Gastroesophageal sphincter (tissue), 4 donors: ENCODE measurements at regions not wholly inside any gene's neighbourhood (a gene's known extent, or its start where the extent isn't known, plus 50 kb on each side); places are given as distances from the start of the nearest gene placed in this dataset.

ENCODE experiments used
- ATAC-seq: fragments of 150-250 bp; one replicate; pipeline ENCODE4 v1.9.1; 2016; ENCODE audit warnings: mild to moderate bottlenecking, moderate library complexity
- H3K27ac ChIP-seq, 4 donors: fragments of 200-600 bp; sonication (generic) in 3 of 4; 1 replicate in 3 of 4; 2 replicates in 1 of 4; pipeline ENCODE4 v1.5.1; 2016 to 2019
- H3K27me3 ChIP-seq: fragments of 200-600 bp; sonication (generic); one replicate; pipeline ENCODE4 v1.5.1; 2019
- H3K36me3 ChIP-seq, 2 donors: fragments of 200-600 bp; sonication (generic); one replicate each; pipeline ENCODE4 v1.5.1; 2019; ENCODE audit warnings: control low read depth in 1 of 2
- H3K4me1 ChIP-seq, 3 donors: fragments of 200-600 bp; sonication (generic); 1 replicate in 2 of 3; 2 replicates in 1 of 3; pipeline ENCODE4 v1.5.1; 2016 to 2019; ENCODE audit warnings: control low read depth in 2 of 3
- H3K4me3 ChIP-seq, 2 donors: fragments of 200-600 bp; sonication (generic); one replicate each; pipeline ENCODE4 v1.5.1; 2019; ENCODE audit warnings: mild to moderate bottlenecking in 1 of 2, moderate library complexity in 1 of 2
- H3K9me3 ChIP-seq, 3 donors: fragments of 200-600 bp; sonication (generic); one replicate each; pipeline ENCODE4 v1.5.1; 2017 to 2019; ENCODE audit warnings: control low read depth in 2 of 3
- EP300 ChIP-seq: sonication (generic); formaldehyde crosslinking; IDR thresholded peaks from one replicate; pipeline ENCODE4 v1.6.1; 2017; ENCODE audit warnings: antibody characterized with exemption, mild to moderate bottlenecking
- POLR2A ChIP-seq, 2 donors: fragments of 450-650 bp; IDR thresholded peaks; one replicate each; pipeline ENCODE4 v1.6.1; 2017; ENCODE audit warnings: antibody characterized with exemption in 2 of 2, mild to moderate bottlenecking in 2 of 2, moderate library complexity in 1 of 2
- POLR2AphosphoS5 ChIP-seq: sonication (generic); formaldehyde crosslinking; IDR thresholded peaks from one replicate; pipeline ENCODE4 v1.6.1; 2017; ENCODE audit warnings: antibody characterized with exemption
- WGBS, 2 donors: methylation state at CpG; one replicate each; pipeline ENCODE4 v1.1.5; 2018; ENCODE audit warnings: low coverage in 1 of 2; 5-methylcytosine and 5-hydroxymethylcytosine counted together
- TF ChIP-seq, protein P1 (sequence below), 4 experiments: fragments of 200-600 bp in 2 of 4; fragments of 450-650 bp in 2 of 4; sonication (generic) in 1 of 4; IDR thresholded peaks; one replicate each; pipeline ENCODE4 v1.5.1; 2017 to 2019; ENCODE audit warnings: antibody characterized with exemption in 4 of 4, mild to moderate bottlenecking in 2 of 4, moderate library complexity in 2 of 4

DNA sequence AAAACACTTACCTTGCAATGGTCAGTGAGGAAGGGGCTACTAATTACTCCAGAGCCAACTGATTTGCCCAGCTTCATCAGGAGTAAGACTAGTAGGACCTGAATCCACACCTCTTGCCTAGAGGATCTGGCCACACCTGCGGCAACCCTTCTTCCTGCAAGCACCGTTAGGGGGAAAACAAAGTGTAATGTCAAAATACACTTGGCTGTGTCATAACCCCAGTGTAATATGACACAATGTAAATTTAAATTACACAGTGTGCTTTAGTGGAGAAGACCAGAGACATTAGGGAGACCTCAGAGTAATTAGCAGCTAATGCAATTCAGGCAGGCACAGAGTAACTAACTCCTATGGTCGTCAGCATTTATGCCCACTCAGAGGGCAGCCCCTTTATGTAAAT, 308.5 kb upstream of the ARRDC4 start:
- TF ChIP-seq, protein P1, sequence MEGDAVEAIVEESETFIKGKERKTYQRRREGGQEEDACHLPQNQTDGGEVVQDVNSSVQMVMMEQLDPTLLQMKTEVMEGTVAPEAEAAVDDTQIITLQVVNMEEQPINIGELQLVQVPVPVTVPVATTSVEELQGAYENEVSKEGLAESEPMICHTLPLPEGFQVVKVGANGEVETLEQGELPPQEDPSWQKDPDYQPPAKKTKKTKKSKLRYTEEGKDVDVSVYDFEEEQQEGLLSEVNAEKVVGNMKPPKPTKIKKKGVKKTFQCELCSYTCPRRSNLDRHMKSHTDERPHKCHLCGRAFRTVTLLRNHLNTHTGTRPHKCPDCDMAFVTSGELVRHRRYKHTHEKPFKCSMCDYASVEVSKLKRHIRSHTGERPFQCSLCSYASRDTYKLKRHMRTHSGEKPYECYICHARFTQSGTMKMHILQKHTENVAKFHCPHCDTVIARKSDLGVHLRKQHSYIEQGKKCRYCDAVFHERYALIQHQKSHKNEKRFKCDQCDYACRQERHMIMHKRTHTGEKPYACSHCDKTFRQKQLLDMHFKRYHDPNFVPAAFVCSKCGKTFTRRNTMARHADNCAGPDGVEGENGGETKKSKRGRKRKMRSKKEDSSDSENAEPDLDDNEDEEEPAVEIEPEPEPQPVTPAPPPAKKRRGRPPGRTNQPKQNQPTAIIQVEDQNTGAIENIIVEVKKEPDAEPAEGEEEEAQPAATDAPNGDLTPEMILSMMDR (IDR thresholded peaks at IDR 0.05): no peak
- TF ChIP-seq POLR2A (IDR thresholded peaks at IDR 0.05): no peak
- no peak for TF ChIP-seq POLR2AphosphoS5
- no peak for TF ChIP-seq EP300
- H3K27me3 ChIP-seq: no peaks in the 10 kb centered on the region
- WGBS, 2 donors: 46 to 62% methylated on average over 3 of the region's 3 CpGs

DNA sequence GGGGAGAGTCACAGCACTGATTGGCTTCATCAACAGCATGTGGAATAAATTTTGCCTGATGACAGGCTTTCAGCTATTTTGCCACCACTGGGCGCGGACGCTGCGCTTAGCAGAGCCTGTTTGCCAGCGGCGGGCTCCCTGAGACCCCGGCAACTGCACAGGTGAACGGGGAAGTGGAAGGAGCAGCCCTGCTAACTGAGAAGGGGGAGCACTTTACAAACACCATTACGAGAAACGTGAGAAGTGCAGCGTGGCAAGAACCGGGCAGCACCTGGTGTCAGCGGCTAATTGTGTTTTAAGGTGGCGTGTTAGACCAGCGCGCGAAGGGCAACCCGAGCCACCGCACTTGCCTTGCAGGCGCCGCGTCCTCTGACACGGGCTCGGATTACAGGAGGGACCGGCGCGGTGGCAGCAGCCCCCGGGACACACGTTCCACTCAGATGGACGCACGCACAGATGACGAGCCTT, 307.8 kb upstream of the ARRDC4 start:
- TF ChIP-seq, protein P1 (IDR thresholded peaks at IDR 0.05): no peak
- no peak for TF ChIP-seq EP300
- no peak for TF ChIP-seq POLR2A (IDR thresholded peaks at IDR 0.05)
- TF ChIP-seq POLR2AphosphoS5: no peak
- Histone ChIP-seq H3K4me1 (peaks cover 0 to 12% (median 0%) of the 10 kb centered on the region in 3 donors), H3K27ac (no peak overlapping the region), H3K27me3 (no peaks in the 10 kb centered on the region), H3K4me3 (peak overlapping the region in 1 of 2 donors; percentile 38), H3K9me3 (no peaks in the 10 kb centered on the region), H3K36me3 (no peaks in the 10 kb centered on the region)
- ATAC-seq: no peak
- WGBS, 2 donors: 4 to 6% methylated on average over 11 to 17 of the region's 32 CpGs

More for the DNA sequence above, 308.5 kb upstream of the ARRDC4 start:
- Histone ChIP-seq H3K4me3 (no peak overlapping the region), H3K27ac (no peak overlapping the region), H3K9me3 (no peaks in the 10 kb centered on the region), H3K36me3 (no peaks in the 10 kb centered on the region), H3K4me1 (peaks cover 0 to 12% (median 0%) of the 10 kb centered on the region in 3 donors)
- no peak for ATAC-seq

DNA sequence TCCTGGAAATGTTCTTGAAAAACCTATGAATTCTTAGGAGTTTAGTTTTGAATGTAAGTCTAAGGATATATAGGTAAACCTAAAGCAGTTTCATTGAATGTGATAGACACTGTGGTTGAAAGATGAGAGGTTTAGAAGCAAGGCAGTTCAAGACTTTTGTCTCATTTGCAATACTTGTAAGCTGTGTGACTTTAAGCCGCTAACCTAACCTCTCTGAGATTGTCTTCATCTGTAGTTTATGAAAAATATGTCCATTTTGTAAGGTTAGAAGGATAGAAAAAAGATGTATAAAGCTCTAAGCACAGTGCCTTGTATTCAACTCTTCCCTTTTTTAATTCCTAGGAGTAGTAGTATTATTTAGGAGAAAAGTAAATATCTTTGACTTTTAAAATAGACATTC, 306.6 kb upstream of the ARRDC4 start:
- no peaks in the 10 kb centered on the region for H3K9me3 ChIP-seq
- ATAC-seq: no peak
- no peaks in the 10 kb centered on the region for H3K27me3 ChIP-seq
- peaks cover 0 to 12% (median 0%) of the 10 kb centered on the region in 3 donors for H3K4me1 ChIP-seq
- H3K4me3 ChIP-seq: no peak overlapping the region
- no peaks in the 10 kb centered on the region for H3K36me3 ChIP-seq
- no peak overlapping the region for H3K27ac ChIP-seq
- TF ChIP-seq POLR2AphosphoS5: no peak
- TF ChIP-seq EP300: no peak
- TF ChIP-seq, protein P1 (IDR thresholded peaks at IDR 0.05): no peak
- no peak for TF ChIP-seq POLR2A (IDR thresholded peaks at IDR 0.05)
- WGBS, 2 donors: 88 to 90% methylated on average over 1 of the region's 1 CpG

DNA sequence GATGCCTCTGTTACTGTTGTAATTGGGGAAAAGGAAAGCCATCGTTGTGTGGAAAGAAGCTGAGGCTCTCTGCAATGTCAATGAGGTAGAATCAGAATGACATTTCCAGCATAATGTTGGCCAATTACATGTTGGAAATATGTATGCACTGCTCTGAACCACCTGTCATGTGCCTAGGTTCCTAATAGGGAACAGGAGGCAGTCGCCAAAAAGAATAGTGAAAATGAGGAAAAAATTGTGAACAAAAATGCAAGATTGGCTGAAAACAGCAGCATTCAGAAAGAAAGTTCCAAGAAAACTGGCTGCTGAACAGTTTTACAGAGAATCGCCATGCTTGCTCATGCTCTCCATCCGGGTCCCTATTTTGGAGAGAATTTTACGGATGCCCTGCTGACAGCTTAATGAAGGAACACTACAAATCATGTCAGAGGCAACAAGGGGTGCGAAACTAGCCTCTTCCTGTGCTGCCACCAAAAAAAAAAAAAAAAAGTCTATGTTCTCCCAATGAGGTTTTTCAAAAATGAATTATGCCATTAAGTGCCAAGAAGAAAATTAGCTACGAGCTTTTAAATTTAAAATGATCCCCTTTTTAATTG, 305.9 kb upstream of the ARRDC4 start:
- TF ChIP-seq, protein P1 (IDR thresholded peaks at IDR 0.05): no peak
- no peak for TF ChIP-seq EP300
- TF ChIP-seq POLR2AphosphoS5: no peak
- no peak for TF ChIP-seq POLR2A (IDR thresholded peaks at IDR 0.05)
- Histone ChIP-seq H3K4me1 (peaks cover 0 to 12% (median 0%) of the 10 kb centered on the region in 3 donors), H3K4me3 (no peak overlapping the region), H3K27me3 (no peaks in the 10 kb centered on the region), H3K9me3 (no peaks in the 10 kb centered on the region), H3K27ac (no peak overlapping the region), H3K36me3 (no peaks in the 10 kb centered on the region)
- ATAC-seq: no peak
- WGBS, 2 donors: 35 to 38% methylated on average over 7 of the region's 7 CpGs

DNA sequence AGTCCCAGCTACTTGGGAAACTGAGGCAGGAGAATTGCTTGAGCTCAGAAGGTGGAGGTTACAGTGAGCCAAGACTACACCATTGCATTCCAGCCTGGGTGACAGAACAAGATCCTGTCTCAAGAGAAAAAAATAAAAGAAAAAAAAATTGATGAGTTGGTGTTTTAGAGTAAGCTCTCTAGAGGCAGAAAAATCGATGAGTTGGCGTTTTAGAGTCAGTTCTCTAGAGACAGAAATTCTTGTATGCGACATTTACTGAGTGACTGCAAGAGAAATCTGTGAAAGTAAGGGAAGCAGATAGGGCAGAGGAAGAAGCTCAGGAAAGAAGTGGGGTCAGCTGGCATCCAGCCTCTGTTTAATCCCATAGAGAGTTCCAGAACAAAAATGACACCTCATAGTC, 298.7 kb upstream of the ARRDC4 start:
- 62 to 95% methylated on average over 3 of the region's 3 CpGs for WGBS, 2 donors
- no peaks in the 10 kb centered on the region for H3K27me3 ChIP-seq
- no peak for TF ChIP-seq EP300
- TF ChIP-seq POLR2AphosphoS5: no peak
- TF ChIP-seq, protein P1 (IDR thresholded peaks at IDR 0.05): no peak
- no peak for TF ChIP-seq POLR2A (IDR thresholded peaks at IDR 0.05)
- H3K9me3 ChIP-seq: no peaks in the 10 kb centered on the region
- no peak overlapping the region for H3K27ac ChIP-seq
- ATAC-seq: no peak
- no peak overlapping the region for H3K4me3 ChIP-seq
- no peaks in the 10 kb centered on the region for H3K4me1 ChIP-seq
- H3K36me3 ChIP-seq: no peaks in the 10 kb centered on the region
